Mucosa of descending colon (tissue), 3 donors: ENCODE measurements at regions not wholly inside any gene's neighbourhood (a gene's known extent, or its start where the extent isn't known, plus 50 kb on each side); places are given as distances from the start of the nearest gene placed in this dataset.
"Not testable (repeated sequence)": the region's sequence is repeated elsewhere in the genome, so short reads cannot be mapped to it uniquely, and the experiment has no call there.

ENCODE experiments used
- ATAC-seq: fragments of 200-7000 bp; cut with Tn5 transposase; one replicate; pipeline ENCODE4 v1.9.1; 2020; ENCODE audit warnings: mild to moderate bottlenecking, moderate library complexity
- DNase-seq, 3 donors: peaks; one replicate each; pipeline ENCODE4 v3.0.0-alpha.2; 2020
- H3K36me3 ChIP-seq: fragments of 200-600 bp; one replicate; pipeline ENCODE4 v1.8.0; 2021; ENCODE audit warnings: low read depth, mild to moderate bottlenecking
- H3K4me1 ChIP-seq: fragments of 200-600 bp; one replicate; pipeline ENCODE4 v1.8.0; 2021; ENCODE audit warnings: low read depth, mild to moderate bottlenecking
- H3K4me3 ChIP-seq: fragments of 200-600 bp; one replicate; pipeline ENCODE4 v1.8.0; 2021; ENCODE audit warnings: mild to moderate bottlenecking
- H3K9me3 ChIP-seq: fragments of 200-600 bp; one replicate; pipeline ENCODE4 v1.8.0; 2021; ENCODE audit warnings: mild to moderate bottlenecking
- CTCF ChIP-seq: fragments of 200-600 bp; IDR thresholded peaks from one replicate; pipeline ENCODE4 v1.8.0; 2022; ENCODE audit warnings: antibody characterized with exemption, mild to moderate bottlenecking
- intact Hi-C, 2 donors: fragments of 100-400 bp; cut with DNase I in 1 of 2; cut with micrococcal nuclease in 1 of 2; formaldehyde crosslinking; loops; one replicate each; pipeline versions ENCODE4 v1.11.0 to v1.11.1; 2022; cut with DNase I, micrococcal nuclease
- donor health status: DM: no; HTN: no; CAD: no; lungs with moderate emphysema.
- donor health status: DM: no; HTN: no; CAD: no.
- donor health status: DM: no; HTN: yes; CAD: no.

- TF ChIP-seq CTCF = no peak
- no peaks in the 10 kb centered on the region for H3K4me1 ChIP-seq
- H3K36me3 ChIP-seq = no peaks in the 10 kb centered on the region
- intact Hi-C loops = no loop called here
- no peak overlapping the region for H3K4me3 ChIP-seq
- no peak for ATAC-seq
- H3K9me3 ChIP-seq = no peaks in the 10 kb centered on the region
- DNase-seq = no peak
These were observed 310.2 kb downstream of the LRRC3B start for GRCh38 chr3:26932752-26933151.

DNA sequence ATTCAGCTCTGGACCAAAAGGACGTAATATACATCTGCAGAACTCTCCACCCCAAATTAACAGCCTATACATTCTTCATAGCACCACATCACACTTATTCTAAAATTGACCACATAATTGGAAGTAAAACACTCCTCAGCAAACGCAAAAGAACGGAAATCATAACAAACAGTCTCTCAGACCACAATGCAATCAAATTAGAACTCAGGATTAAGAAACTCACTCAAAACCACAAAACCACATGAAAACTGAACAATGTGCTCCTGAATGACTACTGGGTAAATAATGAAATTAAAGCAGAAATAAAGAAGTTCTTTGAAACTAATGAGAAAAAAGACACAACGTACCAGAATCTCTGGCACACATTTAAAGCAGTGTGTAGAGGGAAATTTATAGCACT is 322.9 kb downstream of the LRRC3B start:
- H3K4me3 ChIP-seq, intact Hi-C loops, H3K9me3 ChIP-seq, H3K4me1 ChIP-seq, ATAC-seq, H3K36me3 ChIP-seq, DNase-seq: not testable (repeated sequence)

DNA sequence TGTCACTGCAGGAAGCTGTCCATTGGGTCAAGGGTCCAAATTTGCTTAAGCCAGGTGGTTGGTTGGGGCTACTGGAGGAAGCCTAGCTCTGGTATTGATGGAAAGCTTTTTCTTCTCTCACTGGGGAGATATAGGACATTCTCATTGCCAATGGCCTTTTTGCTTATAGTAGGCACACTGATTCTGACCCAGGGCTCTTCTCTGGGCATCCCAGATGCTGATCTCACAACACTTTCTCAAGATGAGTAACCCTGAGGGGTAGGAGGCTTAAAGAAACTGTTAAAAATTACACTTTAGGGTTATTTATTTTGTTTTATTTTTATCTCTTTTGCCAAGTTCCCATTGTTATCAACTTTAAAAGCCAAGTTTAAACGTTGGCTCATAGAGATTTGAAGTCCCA is 337.8 kb downstream of the LRRC3B start:
- Histone ChIP-seq H3K36me3 (no peaks in the 10 kb centered on the region), H3K9me3 (no peaks in the 10 kb centered on the region), H3K4me3 (no peak overlapping the region), H3K4me1 (no peaks in the 10 kb centered on the region)
- ATAC-seq (no peak), DNase-seq (no peak)
- intact Hi-C loops = no loop called here
- no peak for TF ChIP-seq CTCF

- Histone ChIP-seq H3K4me3 (no peak overlapping the region), H3K9me3 (no peaks in the 10 kb centered on the region), H3K4me1 (no peaks in the 10 kb centered on the region), H3K36me3 (no peaks in the 10 kb centered on the region)
- no peak for ATAC-seq
- intact Hi-C loops = no loop called here
- TF ChIP-seq CTCF = no peak
- no peak for DNase-seq
These were observed 340.2 kb downstream of the LRRC3B start for GRCh38 chr3:26962492-26963360.

DNA sequence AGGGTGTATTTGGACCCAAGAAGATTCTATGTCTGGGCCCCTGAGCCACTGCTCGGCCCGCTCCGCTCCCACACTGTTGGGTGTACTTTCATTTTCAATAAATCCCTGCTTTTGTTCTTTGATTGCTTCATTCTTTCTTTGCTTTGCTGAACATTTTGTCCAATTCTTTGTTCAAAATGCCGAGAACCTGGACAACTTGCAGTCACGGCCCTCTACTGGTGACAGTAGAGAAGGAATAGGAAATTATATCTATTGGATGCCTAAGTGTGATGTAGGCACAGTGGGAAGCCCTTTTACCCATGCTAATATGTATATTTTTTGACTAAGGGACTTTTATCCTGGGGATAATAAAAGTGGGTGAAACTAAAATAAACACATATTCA is 340.8 kb downstream of the LRRC3B start:
- Histone ChIP-seq H3K9me3 (no peaks in the 10 kb centered on the region), H3K4me1 (no peaks in the 10 kb centered on the region), H3K4me3 (no peak overlapping the region), H3K36me3 (no peaks in the 10 kb centered on the region)
- DNase-seq (no peak), ATAC-seq (no peak)
- TF ChIP-seq CTCF = no peak
- intact Hi-C loops = no loop called here

- no peak for TF ChIP-seq CTCF
These were observed 341.7 kb downstream of the LRRC3B start for GRCh38 chr3:26964313-26964712.

More at GRCh38 chr3:26964313-26964712, 341.7 kb downstream of the LRRC3B start:
- no peaks in the 10 kb centered on the region for H3K4me1 ChIP-seq
- no peaks in the 10 kb centered on the region for H3K36me3 ChIP-seq
- no peak overlapping the region for H3K4me3 ChIP-seq
- no peaks in the 10 kb centered on the region for H3K9me3 ChIP-seq
- no peak for DNase-seq
- no peak for ATAC-seq
- intact Hi-C loops = no loop called here
